ENCODE measurements at regions not wholly inside any gene's neighbourhood (a gene's known extent, or its start where the extent isn't known, plus 50 kb on each side); places are given as distances from the start of the nearest gene placed in this dataset.
A peak's percentile ranks its signal among the peaks of the same experiment; 100 is the strongest.

GRCh38 chr21:18547347-18547746 is 143.8 kb upstream of the TMPRSS15 start:
- H3K27ac Mint-ChIP-seq (ENCODE audit: unreplicated experiment): peak overlapping the region; percentile 94
- H3K9me3 Mint-ChIP-seq (ENCODE audit: unreplicated experiment): no peaks in the 10 kb centered on the region
- no peak overlapping the region for H2AFZ ChIP-seq (ENCODE audit: low read depth, low read length)
- FAIRE-seq (no peak), DNase-seq (ENCODE audit: low read depth) (no peak)
- no peaks in the 10 kb centered on the region for H3K36me3 ChIP-seq (ENCODE audit: insufficient read depth, low read length)
- no peak overlapping the region for H3K4me3 ChIP-seq (ENCODE audit: insufficient read depth, low read depth, low read length)
- no peaks in the 10 kb centered on the region for H3K27me3 ChIP-seq (ENCODE audit: insufficient read depth, low read length)
- H3K4me1 ChIP-seq (ENCODE audit: insufficient read depth, low read length): peaks cover 10% of the 10 kb centered on the region
- peaks cover 29% of the 10 kb centered on the region for H3K4me1 Mint-ChIP-seq (ENCODE audit: low read depth, unreplicated experiment)
- H3K9ac ChIP-seq (ENCODE audit: low read length): no peak overlapping the region
- no peak overlapping the region for H3K27ac ChIP-seq (ENCODE audit: low read depth, low read length)
- H3K9me3 ChIP-seq (ENCODE audit: insufficient read depth, low read depth, low read length): no peaks in the 10 kb centered on the region
- H4K20me1 ChIP-seq (ENCODE audit: insufficient read depth, low read length): no peaks in the 10 kb centered on the region
- H3K79me2 ChIP-seq (ENCODE audit: insufficient read depth, low read length): no peaks in the 10 kb centered on the region
- no peaks in the 10 kb centered on the region for H3K27me3 Mint-ChIP-seq (ENCODE audit: low read depth, unreplicated experiment)
- no peak overlapping the region for H3K4me3 Mint-ChIP-seq (ENCODE audit: unreplicated experiment)
- no peak overlapping the region for H3K4me2 ChIP-seq (ENCODE audit: low read length)
- no peak for TF ChIP-seq EZH2 (IDR thresholded peaks at IDR 0.05; ENCODE audit: insufficient read depth, low read length)
- no peak for TF ChIP-seq CTCF (IDR thresholded peaks at IDR 0.05; ENCODE audit: insufficient read depth, low read depth, low read length)
- H3K36me3 Mint-ChIP-seq (ENCODE audit: low read depth, unreplicated experiment): no peaks in the 10 kb centered on the region

DNA sequence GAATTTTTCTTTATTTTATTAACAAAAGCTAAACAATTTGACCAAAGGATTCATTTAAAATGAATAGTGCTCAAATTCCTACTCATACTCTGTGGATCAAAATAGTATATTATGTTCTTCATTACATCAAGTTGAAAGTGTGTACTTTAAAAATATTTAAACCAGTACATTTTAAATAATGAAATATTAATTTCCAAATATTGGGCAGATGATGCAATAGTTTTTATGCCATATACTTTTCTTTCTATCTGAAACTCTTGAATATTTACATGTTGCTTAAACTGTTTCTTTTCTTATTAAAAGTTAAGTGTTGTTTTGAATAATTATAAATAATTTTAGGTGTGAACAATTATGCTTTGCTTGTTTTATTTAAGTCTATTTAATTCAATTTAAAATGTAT is 144.7 kb upstream of the TMPRSS15 start:
- Histone ChIP-seq H3K4me1 (ENCODE audit: insufficient read depth, low read length) (peaks cover 10% of the 10 kb centered on the region), H3K79me2 (ENCODE audit: insufficient read depth, low read length) (no peaks in the 10 kb centered on the region), H3K4me3 (ENCODE audit: insufficient read depth, low read depth, low read length) (no peak overlapping the region), H3K36me3 (ENCODE audit: insufficient read depth, low read length) (no peaks in the 10 kb centered on the region), H3K9me3 (ENCODE audit: insufficient read depth, low read depth, low read length) (no peaks in the 10 kb centered on the region), H4K20me1 (ENCODE audit: insufficient read depth, low read length) (no peaks in the 10 kb centered on the region), H2AFZ (ENCODE audit: low read depth, low read length) (no peak overlapping the region), H3K4me2 (ENCODE audit: low read length) (no peak overlapping the region), H3K27ac (ENCODE audit: low read depth, low read length) (no peak overlapping the region), H3K9ac (ENCODE audit: low read length) (no peak overlapping the region), H3K27me3 (ENCODE audit: insufficient read depth, low read length) (no peaks in the 10 kb centered on the region)
- no peaks in the 10 kb centered on the region for H3K27me3 Mint-ChIP-seq (ENCODE audit: low read depth, unreplicated experiment)
- DNase-seq (ENCODE audit: low read depth): no peak
- TF ChIP-seq EZH2 (IDR thresholded peaks at IDR 0.05; ENCODE audit: insufficient read depth, low read length) (no peak), CTCF (IDR thresholded peaks at IDR 0.05; ENCODE audit: insufficient read depth, low read depth, low read length) (no peak)
- H3K9me3 Mint-ChIP-seq (ENCODE audit: unreplicated experiment): no peaks in the 10 kb centered on the region
- no peak for FAIRE-seq
- peaks cover 29% of the 10 kb centered on the region for H3K4me1 Mint-ChIP-seq (ENCODE audit: low read depth, unreplicated experiment)
- H3K27ac Mint-ChIP-seq (ENCODE audit: unreplicated experiment): no peak overlapping the region
- no peaks in the 10 kb centered on the region for H3K36me3 Mint-ChIP-seq (ENCODE audit: low read depth, unreplicated experiment)
- no peak overlapping the region for H3K4me3 Mint-ChIP-seq (ENCODE audit: unreplicated experiment)

DNA sequence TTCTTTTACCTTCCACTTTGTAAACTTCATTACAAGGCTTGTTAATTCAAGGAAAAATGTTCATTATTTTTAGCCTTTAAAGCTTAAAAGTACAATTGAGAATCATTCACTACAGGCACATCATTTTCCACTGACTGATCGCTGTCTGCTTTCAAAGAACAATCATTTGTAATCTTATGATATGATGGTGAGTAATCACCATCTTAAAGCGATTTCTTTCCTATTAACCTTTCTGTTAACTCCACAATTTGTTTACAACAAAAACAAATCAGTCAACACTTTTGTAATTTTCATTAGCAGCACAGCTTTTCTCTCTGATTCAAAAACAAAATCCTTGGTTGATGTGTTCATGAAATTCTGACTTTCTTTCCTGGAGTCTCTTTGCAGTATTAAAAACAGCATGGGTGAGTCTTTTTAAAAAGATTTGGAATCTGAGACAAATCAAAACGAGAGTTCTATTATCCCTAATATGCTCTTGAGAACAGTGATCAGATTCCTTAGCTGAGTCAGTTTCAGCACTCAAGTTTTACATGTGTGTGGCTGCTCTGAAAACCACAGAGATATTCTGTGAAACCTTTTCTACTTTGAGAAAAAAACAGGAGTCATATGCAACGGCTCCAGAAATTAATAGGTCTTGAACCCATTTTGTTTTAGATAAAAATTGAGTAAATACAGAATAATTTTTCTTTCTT is 145.8 kb upstream of the TMPRSS15 start:
- H3K9ac ChIP-seq (ENCODE audit: low read length): peak overlapping the region; percentile 53
- no peaks in the 10 kb centered on the region for H3K27me3 ChIP-seq (ENCODE audit: insufficient read depth, low read length)
- TF ChIP-seq CTCF (IDR thresholded peaks at IDR 0.05; ENCODE audit: insufficient read depth, low read depth, low read length) (no peak), EZH2 (IDR thresholded peaks at IDR 0.05; ENCODE audit: insufficient read depth, low read length) (no peak)
- H3K9me3 ChIP-seq (ENCODE audit: insufficient read depth, low read depth, low read length): no peaks in the 10 kb centered on the region
- H3K9me3 Mint-ChIP-seq (ENCODE audit: unreplicated experiment): no peaks in the 10 kb centered on the region
- H3K4me1 ChIP-seq (ENCODE audit: insufficient read depth, low read length): peaks cover 10% of the 10 kb centered on the region
- peak overlapping the region; percentile 2 for H3K27ac ChIP-seq (ENCODE audit: low read depth, low read length)
- H3K27me3 Mint-ChIP-seq (ENCODE audit: low read depth, unreplicated experiment): no peaks in the 10 kb centered on the region
- H3K36me3 Mint-ChIP-seq (ENCODE audit: low read depth, unreplicated experiment): no peaks in the 10 kb centered on the region
- no peaks in the 10 kb centered on the region for H4K20me1 ChIP-seq (ENCODE audit: insufficient read depth, low read length)
- peak overlapping the region; percentile 60 for H3K4me2 ChIP-seq (ENCODE audit: low read length)
- DNase-seq (ENCODE audit: low read depth) (peak; percentile 36), FAIRE-seq (no peak)
- peaks cover 29% of the 10 kb centered on the region for H3K4me1 Mint-ChIP-seq (ENCODE audit: low read depth, unreplicated experiment)
- peak overlapping the region; percentile 37 for H2AFZ ChIP-seq (ENCODE audit: low read depth, low read length)
- no peak overlapping the region for H3K4me3 Mint-ChIP-seq (ENCODE audit: unreplicated experiment)
- H3K4me3 ChIP-seq (ENCODE audit: insufficient read depth, low read depth, low read length): no peak overlapping the region
- peak overlapping the region; percentile 90 for H3K27ac Mint-ChIP-seq (ENCODE audit: unreplicated experiment)
- no peaks in the 10 kb centered on the region for H3K79me2 ChIP-seq (ENCODE audit: insufficient read depth, low read length)
- no peaks in the 10 kb centered on the region for H3K36me3 ChIP-seq (ENCODE audit: insufficient read depth, low read length)

Measured in astrocyte (in vitro differentiated cells and primary cell).